Lung (tissue), 11 donors: ENCODE measurements at regions not wholly inside any gene's neighbourhood (a gene's known extent, or its start where the extent isn't known, plus 50 kb on each side); places are given as distances from the start of the nearest gene placed in this dataset.
"Not testable (repeated sequence)": the region's sequence is repeated elsewhere in the genome, so short reads cannot be mapped to it uniquely, and the experiment has no call there.

Experiments
- ATAC-seq: fragments of 200-7000 bp; cut with Tn5 transposase; one replicate; pipeline ENCODE4 v1.9.1; 2020; ENCODE audit warnings: moderate number of reproducible peaks; ENCODE audit not compliant: insufficient read depth, low FRiP score
- DNase-seq, 3 donors: peaks; one replicate each; pipeline ENCODE4 v3.0.0-alpha.2; 2013 to 2017
- H3K27ac ChIP-seq, 2 donors: one replicate each; pipeline ENCODE4 v1.5.1; 2013; ENCODE audit warnings: mild to moderate bottlenecking in 2 of 2, moderate library complexity in 2 of 2, control low read depth in 1 of 2, inconsistent platforms in 1 of 2, low read depth in 1 of 2, low read length in 1 of 2
- H3K27me3 ChIP-seq, 3 donors: one replicate each; pipeline ENCODE4 v1.5.1; 2013; ENCODE audit warnings: low read length in 2 of 3; ENCODE audit not compliant: control insufficient read depth in 3 of 3, insufficient read depth in 3 of 3
- H3K36me3 ChIP-seq, 4 donors: one replicate each; pipeline ENCODE4 v1.5.1; 2013; ENCODE audit warnings: low read length in 4 of 4, mild to moderate bottlenecking in 1 of 4, moderate library complexity in 1 of 4; ENCODE audit not compliant: control insufficient read depth in 4 of 4, insufficient read depth in 4 of 4
- H3K4me1 ChIP-seq, 5 donors: one replicate each; pipeline ENCODE4 v1.5.1; 2013; ENCODE audit warnings: low read length in 5 of 5, mild to moderate bottlenecking in 2 of 5, moderate library complexity in 1 of 5; ENCODE audit not compliant: control insufficient read depth in 5 of 5, insufficient read depth in 5 of 5
- H3K4me3 ChIP-seq: one replicate; pipeline ENCODE4 v1.5.1; 2013; ENCODE audit warnings: mild to moderate bottlenecking, control low read depth, moderate library complexity
- H3K9ac ChIP-seq, 2 donors: one replicate each; pipeline ENCODE4 v1.5.1; 2013; ENCODE audit warnings: low read length in 2 of 2, control low read depth in 1 of 2; ENCODE audit not compliant: insufficient read depth in 1 of 2
- H3K9me3 ChIP-seq, 4 donors: one replicate each; pipeline ENCODE4 v1.5.1; 2013; ENCODE audit warnings: low read length in 3 of 4, mild to moderate bottlenecking in 1 of 4, moderate library complexity in 1 of 4; ENCODE audit not compliant: control insufficient read depth in 4 of 4, insufficient read depth in 3 of 4
- CTCF ChIP-seq: IDR thresholded peaks from 2 replicates; pipeline ENCODE4 v1.5.1; 2012; ENCODE audit warnings: mild to moderate bottlenecking; ENCODE audit errors: control extremely low read depth, extremely low read depth
- WGBS, 2 donors: extraction: QIAGEN DNeasy Blood & Tissue Kit; methylation state at CpG; one replicate each; pipeline ENCODE4 v1.1.7; 2013; 5-methylcytosine and 5-hydroxymethylcytosine counted together
- donor health status: control.
- donor health status: control.
- donor health status: Bipolar disorder and iron deficiency.
- donor health status: healthy.
- donor health status: DM: yes; HTN: yes; CAD: no.

GRCh38 chr3:20480786-20481365 lies 294.9 kb upstream of the SGO1 start:
- peak in 1 of 3 donors; percentile 13 for DNase-seq
- Histone ChIP-seq H3K27ac (no peak overlapping the region), H3K36me3 (no peaks in the 10 kb centered on the region), H3K4me3 (no peak overlapping the region), H3K9me3 (peaks cover 0 to 15% (median 7%) of the 10 kb centered on the region in 4 donors), H3K9ac (no peak overlapping the region), H3K27me3 (no peaks in the 10 kb centered on the region), H3K4me1 (peaks cover 0 to 5% (median 0%) of the 10 kb centered on the region in 5 donors)
- 58 to 59% methylated on average over 5 of the region's 5 CpGs for WGBS, 2 donors
- no peak for ATAC-seq
- no peak for TF ChIP-seq CTCF

GRCh38 chr3:20478436-20478835 lies 292.4 kb upstream of the SGO1 start:
- ATAC-seq (no peak), DNase-seq (peak in 1 of 3 donors; percentile 17)
- H3K4me3 ChIP-seq: no peak overlapping the region
- no peak overlapping the region for H3K9ac ChIP-seq
- peaks cover 0 to 5% (median 0%) of the 10 kb centered on the region in 5 donors for H3K4me1 ChIP-seq
- H3K27ac ChIP-seq: no peak overlapping the region
- peaks cover 0 to 10% (median 3%) of the 10 kb centered on the region in 4 donors for H3K9me3 ChIP-seq
- no peaks in the 10 kb centered on the region for H3K27me3 ChIP-seq
- no peaks in the 10 kb centered on the region for H3K36me3 ChIP-seq
- no peak for TF ChIP-seq CTCF

GRCh38 chr3:20464237-20464636 lies 278.2 kb upstream of the SGO1 start:
- not testable (repeated sequence) for H3K9me3 ChIP-seq, H3K9ac ChIP-seq, DNase-seq, H3K4me1 ChIP-seq, H3K4me3 ChIP-seq, H3K36me3 ChIP-seq, H3K27ac ChIP-seq, H3K27me3 ChIP-seq, ATAC-seq
- WGBS, 2 donors: 89 to 98% methylated on average over 2 of the region's 2 CpGs

- no peaks in the 10 kb centered on the region for H3K36me3 ChIP-seq
- DNase-seq: no peak
- TF ChIP-seq CTCF: no peak
- ATAC-seq: no peak
- no peak overlapping the region for H3K27ac ChIP-seq
- no peak overlapping the region for H3K4me3 ChIP-seq
- H3K27me3 ChIP-seq: no peaks in the 10 kb centered on the region
- peaks cover 0 to 4% (median under 1%) of the 10 kb centered on the region in 4 donors for H3K9me3 ChIP-seq
- H3K9ac ChIP-seq: no peak overlapping the region
- peaks cover 0 to 13% (median 0%) of the 10 kb centered on the region in 5 donors for H3K4me1 ChIP-seq
These were observed 276.7 kb upstream of the SGO1 start for GRCh38 chr3:20462723-20463122.
